ENCODE measurements at regions not wholly inside any gene's neighbourhood (a gene's known extent, or its start where the extent isn't known, plus 50 kb on each side); places are given as distances from the start of the nearest gene placed in this dataset.

- TF ChIP-seq CTCF (IDR thresholded peaks at IDR 0.05; ENCODE audit: extremely low read depth in 1 of 2, insufficient read depth in 1 of 2, low read depth in 1 of 2, low read length in 2 of 2), result no peak
- no peak for TF ChIP-seq POLR2A (IDR thresholded peaks at IDR 0.05; ENCODE audit: low read depth, low read length)
- no peak for TF ChIP-seq POLR2AphosphoS5 (IDR thresholded peaks at IDR 0.05; ENCODE audit: insufficient read depth, low read depth, low read length)
- TF ChIP-seq EZH2 (IDR thresholded peaks at IDR 0.05; ENCODE audit: borderline replicate concordance, low read depth, low read length, severe bottlenecking), result no peak
- TF ChIP-seq MAX (IDR thresholded peaks at IDR 0.05; ENCODE audit: insufficient read depth, insufficient read length), result no peak
- no peak for TF ChIP-seq JUN (IDR thresholded peaks at IDR 0.05; ENCODE audit: borderline replicate concordance, insufficient read depth, insufficient read length, low read depth)
- TF ChIP-seq MYC (IDR thresholded peaks at IDR 0.05; ENCODE audit: low read depth, low read length), result no peak
- TF ChIP-seq FOS (IDR thresholded peaks at IDR 0.05; ENCODE audit: borderline replicate concordance, insufficient read depth, low read length), result no peak
- TF ChIP-seq GATA2 (IDR thresholded peaks at IDR 0.05; ENCODE audit: insufficient read depth, insufficient read length, low read depth, low read length), result no peak
These were observed 404.8 kb downstream of the MAN2A1 start for GRCh38 chr5:110094548-110094947.

Data from endothelial cell of umbilical vein (primary cell).